ENCODE measurements at regions not wholly inside any gene's neighbourhood (a gene's known extent, or its start where the extent isn't known, plus 50 kb on each side); places are given as distances from the start of the nearest gene placed in this dataset.
A peak's percentile ranks its signal among the peaks of the same experiment; 100 is the strongest.

DNA sequence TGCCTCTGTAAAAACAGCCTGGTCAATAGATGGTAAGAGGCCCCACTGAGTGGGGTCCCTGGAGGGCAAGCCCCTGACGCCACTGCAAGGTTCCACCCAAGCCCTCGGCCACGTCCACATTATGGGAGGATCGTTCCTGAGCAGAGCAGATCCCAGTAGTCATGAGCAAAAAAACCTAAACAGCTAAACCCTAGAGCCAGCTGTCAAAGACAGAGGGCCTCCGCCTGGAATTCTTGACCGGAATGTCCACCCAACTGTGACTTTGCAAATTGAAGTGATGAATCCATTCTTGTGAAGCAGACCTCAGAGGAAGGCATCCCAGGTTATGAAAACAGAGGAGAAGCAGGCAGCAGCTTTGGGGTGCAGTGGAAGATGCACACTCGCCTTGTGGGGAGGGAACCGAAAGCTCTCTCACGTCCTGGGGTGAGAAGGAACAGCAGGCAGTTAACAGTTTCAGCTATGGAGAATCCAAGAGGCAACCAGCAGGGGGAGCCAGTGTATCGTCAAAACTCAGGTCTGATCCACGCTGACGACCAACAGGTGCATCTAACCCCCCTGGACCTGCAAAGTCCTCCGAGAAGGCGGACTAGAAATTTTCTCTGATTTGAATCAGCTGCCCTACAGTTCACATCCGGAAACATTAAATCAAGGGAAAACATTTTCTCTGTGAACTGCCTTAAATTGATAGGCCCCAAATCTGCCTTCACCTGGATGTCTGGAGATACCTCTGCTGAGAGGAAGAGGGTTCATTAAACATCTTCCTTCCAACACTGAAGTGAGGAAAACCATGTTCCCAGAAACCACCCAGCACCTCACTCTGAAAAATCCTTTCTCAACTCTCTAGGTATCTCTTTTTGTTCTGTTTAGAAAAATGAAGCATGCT lies 139.1 kb upstream of the PFKP start:
- H3K4me2 ChIP-seq (ENCODE audit: low read length, poor library complexity, severe bottlenecking), result peak overlapping the region; percentile 56
- no peak overlapping the region for H2AK5ac ChIP-seq (ENCODE audit: low read length, severe bottlenecking)
- no peak overlapping the region for H4K8ac ChIP-seq (ENCODE audit: low read length)
- WGBS, result 41% methylated on average over 15 of the region's 15 CpGs
- peak overlapping the region; percentile 8 for H3K9ac ChIP-seq (ENCODE audit: low read length)
- no peaks in the 10 kb centered on the region for H3K79me1 ChIP-seq (replicated peaks; ENCODE audit: low read length, poor library complexity, severe bottlenecking)
- peak overlapping the region in 1 of 2 experiments; percentile 49 for H2BK12ac ChIP-seq (ENCODE audit: low read length in 2 of 2)
- peak; percentile 64 for DNase-seq
- H3K18ac ChIP-seq (ENCODE audit: low read depth in 1 of 2, low read length in 2 of 2), result peak overlapping the region; percentile 42 to 64
- H3K23ac ChIP-seq (ENCODE audit: low read length in 2 of 2), result no peak overlapping the region
- peaks cover 0 to 33% of the 10 kb centered on the region in 2 experiments for H3K27me3 ChIP-seq (ENCODE audit: control insufficient read depth in 1 of 2, insufficient read depth in 1 of 2, low read length in 2 of 2)
- H2AFZ ChIP-seq (ENCODE audit: low read depth, low read length), result peak overlapping the region; percentile 73
- peak overlapping the region; percentile 18 for H3K27ac ChIP-seq (ENCODE audit: low read length, poor library complexity, severe bottlenecking)
- H3K14ac ChIP-seq (ENCODE audit: low read length in 2 of 2), result no peak overlapping the region
- peak overlapping the region; percentile 40 for H2BK5ac ChIP-seq (ENCODE audit: low read depth, low read length, poor library complexity, severe bottlenecking)
- H3K9me3 ChIP-seq (ENCODE audit: control insufficient read depth, low read length), result no peaks in the 10 kb centered on the region
- H3K4me3 ChIP-seq (ENCODE audit: insufficient read depth in 1 of 2, low read depth in 1 of 2, low read length in 2 of 2), result no peak overlapping the region
- H2BK15ac ChIP-seq (ENCODE audit: low read depth, poor library complexity, severe bottlenecking), result no peak overlapping the region
- H2BK120ac ChIP-seq (ENCODE audit: low read depth, low read length), result no peak overlapping the region
- H3K36me3 ChIP-seq (ENCODE audit: control insufficient read depth in 1 of 2, insufficient read depth in 2 of 2, low read depth in 1 of 2, low read length in 2 of 2), result no peaks in the 10 kb centered on the region
- H3K4ac ChIP-seq (ENCODE audit: low read depth in 1 of 2, low read length in 2 of 2), result no peak overlapping the region
- peaks cover 15% of the 10 kb centered on the region for H3K4me1 ChIP-seq (ENCODE audit: control insufficient read depth, insufficient read depth, low read depth, low read length)
- H4K91ac ChIP-seq (ENCODE audit: low read length), result no peak overlapping the region

DNA sequence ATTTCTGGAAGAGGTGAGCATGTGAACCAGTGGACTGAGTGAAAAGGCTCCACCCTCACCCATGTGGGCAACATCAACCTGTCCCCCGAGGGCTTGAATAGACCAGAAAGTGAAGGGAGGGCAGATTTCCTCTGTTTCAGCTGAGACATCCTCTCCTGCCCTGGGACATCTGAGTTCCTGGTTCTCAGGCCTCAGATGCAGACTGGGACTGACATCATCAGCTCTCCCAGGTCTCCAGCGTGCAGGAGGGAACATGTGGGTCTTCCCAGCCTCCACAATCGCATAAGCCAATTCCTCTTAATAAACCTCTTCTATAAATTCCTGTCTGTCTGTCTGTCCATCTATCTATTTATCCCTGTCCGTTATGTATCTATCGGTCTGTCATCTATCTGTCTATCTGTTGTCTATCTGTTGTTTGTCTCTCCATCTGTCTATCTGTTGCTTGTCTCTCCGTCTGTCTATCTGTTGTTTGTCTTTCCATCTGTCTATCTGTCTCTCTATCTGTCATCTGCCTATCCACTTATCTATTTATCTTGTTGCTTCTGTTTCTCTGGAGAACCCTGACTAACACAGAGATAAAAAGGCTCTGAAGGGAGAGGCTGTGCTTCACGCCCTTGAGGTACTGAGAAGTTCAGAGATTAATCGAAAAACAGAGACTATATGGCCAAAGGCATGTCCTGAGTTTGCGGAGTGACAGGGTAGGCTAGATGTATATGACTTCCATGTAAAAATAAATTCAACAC lies 140.3 kb upstream of the PFKP start:
- WGBS, result 85% methylated on average over 8 of the region's 9 CpGs

DNA sequence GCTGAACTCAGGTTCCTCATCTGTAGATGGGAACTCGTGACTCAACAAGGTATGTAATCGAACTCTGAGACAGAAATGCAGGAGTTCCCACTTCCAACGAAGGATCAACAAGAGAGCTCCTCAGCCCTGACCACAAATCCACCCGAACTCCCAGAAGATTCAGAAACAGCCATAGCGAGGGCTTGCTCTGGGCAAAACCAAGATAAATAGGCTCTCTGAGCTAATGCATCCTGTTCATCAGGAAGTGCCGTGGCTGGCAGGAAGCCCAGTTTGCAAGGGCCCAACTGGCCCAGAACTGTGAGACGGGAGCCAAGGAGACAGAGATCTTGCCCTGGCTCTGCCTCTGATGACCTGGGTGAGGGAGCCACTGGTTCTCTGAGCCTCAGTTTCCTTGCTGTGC lies 141.7 kb upstream of the PFKP start:
- Histone ChIP-seq H3K18ac (ENCODE audit: low read depth in 1 of 2, low read length in 2 of 2) (no peak overlapping the region), H2AFZ (ENCODE audit: low read depth, low read length) (no peak overlapping the region), H3K23ac (ENCODE audit: low read length in 2 of 2) (no peak overlapping the region), H4K91ac (ENCODE audit: low read length) (no peak overlapping the region), H3K4me2 (ENCODE audit: low read length, poor library complexity, severe bottlenecking) (no peak overlapping the region), H2BK12ac (ENCODE audit: low read length in 2 of 2) (no peak overlapping the region), H3K27ac (ENCODE audit: low read length, poor library complexity, severe bottlenecking) (no peak overlapping the region), H2BK5ac (ENCODE audit: low read depth, low read length, poor library complexity, severe bottlenecking) (no peak overlapping the region), H3K4ac (ENCODE audit: low read depth in 1 of 2, low read length in 2 of 2) (no peak overlapping the region), H3K36me3 (ENCODE audit: control insufficient read depth in 1 of 2, insufficient read depth in 2 of 2, low read depth in 1 of 2, low read length in 2 of 2) (no peaks in the 10 kb centered on the region), H2BK120ac (ENCODE audit: low read depth, low read length) (no peak overlapping the region), H3K14ac (ENCODE audit: low read length in 2 of 2) (no peak overlapping the region), H3K27me3 (ENCODE audit: control insufficient read depth in 1 of 2, insufficient read depth in 1 of 2, low read length in 2 of 2) (peaks cover 0 to 31% of the 10 kb centered on the region in 2 experiments), H4K8ac (ENCODE audit: low read length) (no peak overlapping the region), H3K4me1 (ENCODE audit: control insufficient read depth, insufficient read depth, low read depth, low read length) (peaks cover 21% of the 10 kb centered on the region), H3K9ac (ENCODE audit: low read length) (no peak overlapping the region), H3K4me3 (ENCODE audit: insufficient read depth in 1 of 2, low read depth in 1 of 2, low read length in 2 of 2) (no peak overlapping the region), H2BK15ac (ENCODE audit: low read depth, poor library complexity, severe bottlenecking) (peak overlapping the region; percentile 28), H3K79me1 (replicated peaks; ENCODE audit: low read length, poor library complexity, severe bottlenecking) (no peaks in the 10 kb centered on the region), H2AK5ac (ENCODE audit: low read length, severe bottlenecking) (no peak overlapping the region), H3K9me3 (ENCODE audit: control insufficient read depth, low read length) (no peaks in the 10 kb centered on the region)
- 46% methylated on average over 7 of the region's 7 CpGs for WGBS
- peak; percentile 80 for DNase-seq

More for the DNA sequence above, 140.3 kb upstream of the PFKP start:
- H3K4me2 ChIP-seq (ENCODE audit: low read length, poor library complexity, severe bottlenecking), result no peak overlapping the region
- H4K8ac ChIP-seq (ENCODE audit: low read length), result no peak overlapping the region
- no peak overlapping the region for H2AFZ ChIP-seq (ENCODE audit: low read depth, low read length)
- H3K36me3 ChIP-seq (ENCODE audit: control insufficient read depth in 1 of 2, insufficient read depth in 2 of 2, low read depth in 1 of 2, low read length in 2 of 2), result no peaks in the 10 kb centered on the region
- no peak for DNase-seq
- H3K14ac ChIP-seq (ENCODE audit: low read length in 2 of 2), result no peak overlapping the region
- H2BK5ac ChIP-seq (ENCODE audit: low read depth, low read length, poor library complexity, severe bottlenecking), result no peak overlapping the region
- H3K4ac ChIP-seq (ENCODE audit: low read depth in 1 of 2, low read length in 2 of 2), result no peak overlapping the region
- H3K9me3 ChIP-seq (ENCODE audit: control insufficient read depth, low read length), result no peaks in the 10 kb centered on the region
- H2BK120ac ChIP-seq (ENCODE audit: low read depth, low read length), result no peak overlapping the region
- H3K18ac ChIP-seq (ENCODE audit: low read depth in 1 of 2, low read length in 2 of 2), result no peak overlapping the region
- no peak overlapping the region for H3K27ac ChIP-seq (ENCODE audit: low read length, poor library complexity, severe bottlenecking)
- no peak overlapping the region for H2BK15ac ChIP-seq (ENCODE audit: low read depth, poor library complexity, severe bottlenecking)
- peaks cover 17% of the 10 kb centered on the region for H3K4me1 ChIP-seq (ENCODE audit: control insufficient read depth, insufficient read depth, low read depth, low read length)
- peaks cover 0 to 27% of the 10 kb centered on the region in 2 experiments for H3K27me3 ChIP-seq (ENCODE audit: control insufficient read depth in 1 of 2, insufficient read depth in 1 of 2, low read length in 2 of 2)
- no peak overlapping the region for H3K9ac ChIP-seq (ENCODE audit: low read length)
- H3K4me3 ChIP-seq (ENCODE audit: insufficient read depth in 1 of 2, low read depth in 1 of 2, low read length in 2 of 2), result no peak overlapping the region
- peak overlapping the region in 1 of 2 experiments; percentile 61 for H2BK12ac ChIP-seq (ENCODE audit: low read length in 2 of 2)
- no peaks in the 10 kb centered on the region for H3K79me1 ChIP-seq (replicated peaks; ENCODE audit: low read length, poor library complexity, severe bottlenecking)
- no peak overlapping the region for H3K23ac ChIP-seq (ENCODE audit: low read length in 2 of 2)
- no peak overlapping the region for H2AK5ac ChIP-seq (ENCODE audit: low read length, severe bottlenecking)
- H4K91ac ChIP-seq (ENCODE audit: low read length), result no peak overlapping the region

DNA sequence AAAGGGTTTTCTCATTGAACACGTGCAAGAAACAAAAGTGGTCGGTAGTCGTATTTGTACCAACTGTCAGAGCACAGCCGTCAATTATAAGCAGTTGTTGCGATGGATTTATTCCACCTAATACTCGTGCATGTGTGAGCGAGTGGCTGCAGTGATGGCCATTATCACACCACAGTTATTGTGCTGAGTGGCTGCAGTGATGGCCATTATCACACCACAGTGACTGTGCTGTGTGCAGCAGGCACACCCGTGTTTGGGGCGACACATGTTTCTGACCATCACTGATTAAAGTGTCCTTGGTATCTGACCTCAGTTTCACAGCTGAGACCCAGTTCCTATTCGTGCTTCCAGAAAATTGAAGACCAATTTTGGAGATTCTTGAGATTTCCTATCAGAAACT lies 142.9 kb upstream of the PFKP start:
- Histone ChIP-seq H4K91ac (ENCODE audit: low read length) (no peak overlapping the region), H3K27ac (ENCODE audit: low read length, poor library complexity, severe bottlenecking) (no peak overlapping the region), H2AK5ac (ENCODE audit: low read length, severe bottlenecking) (no peak overlapping the region), H3K36me3 (ENCODE audit: control insufficient read depth in 1 of 2, insufficient read depth in 2 of 2, low read depth in 1 of 2, low read length in 2 of 2) (no peaks in the 10 kb centered on the region), H2AFZ (ENCODE audit: low read depth, low read length) (no peak overlapping the region), H3K4me2 (ENCODE audit: low read length, poor library complexity, severe bottlenecking) (no peak overlapping the region), H2BK12ac (ENCODE audit: low read length in 2 of 2) (peak overlapping the region in 1 of 2 experiments; percentile 45), H3K4me1 (ENCODE audit: control insufficient read depth, insufficient read depth, low read depth, low read length) (peaks cover 21% of the 10 kb centered on the region), H2BK5ac (ENCODE audit: low read depth, low read length, poor library complexity, severe bottlenecking) (no peak overlapping the region), H3K18ac (ENCODE audit: low read depth in 1 of 2, low read length in 2 of 2) (no peak overlapping the region), H3K4ac (ENCODE audit: low read depth in 1 of 2, low read length in 2 of 2) (no peak overlapping the region), H3K4me3 (ENCODE audit: insufficient read depth in 1 of 2, low read depth in 1 of 2, low read length in 2 of 2) (no peak overlapping the region), H2BK15ac (ENCODE audit: low read depth, poor library complexity, severe bottlenecking) (no peak overlapping the region), H3K23ac (ENCODE audit: low read length in 2 of 2) (no peak overlapping the region), H3K79me1 (replicated peaks; ENCODE audit: low read length, poor library complexity, severe bottlenecking) (no peaks in the 10 kb centered on the region), H4K8ac (ENCODE audit: low read length) (peak overlapping the region; percentile 71), H3K9ac (ENCODE audit: low read length) (no peak overlapping the region), H3K14ac (ENCODE audit: low read length in 2 of 2) (no peak overlapping the region), H2BK120ac (ENCODE audit: low read depth, low read length) (no peak overlapping the region), H3K9me3 (ENCODE audit: control insufficient read depth, low read length) (peaks cover 4% of the 10 kb centered on the region), H3K27me3 (ENCODE audit: control insufficient read depth in 1 of 2, insufficient read depth in 1 of 2, low read length in 2 of 2) (peaks cover 0 to 41% of the 10 kb centered on the region in 2 experiments)
- no peak for DNase-seq
- WGBS, result 90% methylated on average over 10 of the region's 10 CpGs

Measured in mesenchymal stem cell (in vitro differentiated cells and primary cell).